H1 (cell line): ENCODE measurements at regions not wholly inside any gene's neighbourhood (a gene's known extent, or its start where the extent isn't known, plus 50 kb on each side); places are given as distances from the start of the nearest gene placed in this dataset.

Experiments used
- CTCF ChIA-PET: fragments of 300-600 bp; sonication (Branson Sonifier 250); formaldehyde crosslinking; loops from one replicate; lab custom pipeline; 2021; ENCODE audit not compliant: partially characterized antibody; lab: Charles Lee
- POLR2A ChIA-PET: fragments of 300-600 bp; sonication (Branson Sonifier 250); formaldehyde crosslinking; loops from one replicate; lab custom pipeline; 2021; ENCODE audit warnings: inconsistent platforms; ENCODE audit not compliant: partially characterized antibody; lab: Charles Lee
- DNase-seq, 2 experiments: peaks; one replicate each; pipeline versions ENCODE4 v3.0.0 to v3.0.0-alpha.2; 2010 to 2022; ENCODE audit warnings: low spot score in 2 of 2, low read depth in 1 of 2, mixed read lengths in 1 of 2
- FAIRE-seq: peaks from 2 replicates; lab custom pipeline; 2011; peaks lifted over from hg19 to GRCh38; lab: Jason Lieb, UNC
- H2AFZ ChIP-seq: 2 replicates; pipeline ENCODE4 v1.8.1; 2012; ENCODE audit warnings: low read length, inconsistent platforms
- H2AK5ac ChIP-seq: 2 replicates; pipeline ENCODE4 v1.6.1; 2013; ENCODE audit warnings: low read depth, low read length
- H2BK120ac ChIP-seq: replicated peaks from 2 replicates; pipeline ENCODE3; 2013; ENCODE audit warnings: low read depth, low read length, inconsistent platforms
- H2BK12ac ChIP-seq: 2 replicates; pipeline ENCODE4 v1.6.1; 2013; ENCODE audit warnings: low read depth, low read length
- H2BK15ac ChIP-seq: 2 replicates; pipeline ENCODE4 v1.6.1; 2013; ENCODE audit warnings: low read length
- H2BK20ac ChIP-seq: 2 replicates; pipeline ENCODE4 v1.6.1; 2013; ENCODE audit warnings: low read length
- H2BK5ac ChIP-seq: 2 replicates; pipeline ENCODE4 v1.6.1; 2013; ENCODE audit warnings: low read depth, low read length
- H3K14ac ChIP-seq: 2 replicates; pipeline ENCODE4 v1.6.1; 2013; ENCODE audit warnings: inconsistent platforms; ENCODE audit not compliant: insufficient read length
- H3K18ac ChIP-seq: 2 replicates; pipeline ENCODE4 v1.6.1; 2013; ENCODE audit warnings: low read length; ENCODE audit errors: extremely low read depth
- H3K23ac ChIP-seq: 2 replicates; pipeline ENCODE4 v1.6.1; 2013; ENCODE audit warnings: inconsistent platforms; ENCODE audit not compliant: insufficient read length
- H3K23me2 ChIP-seq: 2 replicates; pipeline ENCODE4 v1.6.1; 2013; ENCODE audit warnings: low read depth, low read length
- H3K27ac ChIP-seq: 2 replicates; pipeline ENCODE4 v1.6.1; 2011; ENCODE audit warnings: low read depth, low read length, inconsistent platforms
- H3K27me3 ChIP-seq, 4 experiments: replicated peaks in 1 of 4; 1 replicate in 1 of 4; 2 replicates in 3 of 4; pipeline versions ENCODE4 v1.6.1 to v1.8.1; 2011 to 2013; ENCODE audit warnings: low read length in 3 of 4, mild to moderate bottlenecking in 3 of 4, inconsistent platforms in 2 of 4, mixed read lengths in 2 of 4, moderate library complexity in 1 of 4; ENCODE audit not compliant: control insufficient read depth in 3 of 4, insufficient read depth in 3 of 4; ENCODE audit errors: extremely low read depth in 1 of 4
- H3K36me3 ChIP-seq, 4 experiments: 2 replicates each; pipeline versions ENCODE4 v1.6.1 to v1.8.1; 2011 to 2013; ENCODE audit warnings: mild to moderate bottlenecking in 4 of 4, low read length in 3 of 4, moderate library complexity in 2 of 4, control low read depth in 1 of 4, inconsistent platforms in 1 of 4; ENCODE audit not compliant: insufficient read depth in 4 of 4, control insufficient read depth in 2 of 4
- H3K4ac ChIP-seq: replicated peaks from 2 replicates; pipeline ENCODE3; 2013; ENCODE audit warnings: low read length, low read depth, mixed read lengths, inconsistent platforms; ENCODE audit not compliant: insufficient read length
- H3K4me1 ChIP-seq, 4 experiments: replicated peaks in 1 of 4; 1 replicate in 1 of 4; 2 replicates in 3 of 4; pipeline versions ENCODE4 v1.6.1 to v1.8.1; 2011 to 2013; ENCODE audit warnings: low read length in 3 of 4, inconsistent platforms in 2 of 4, mixed read lengths in 1 of 4; ENCODE audit not compliant: insufficient read depth in 4 of 4, control insufficient read depth in 3 of 4
- H3K4me2 ChIP-seq, 2 experiments: 2 replicates each; pipeline versions ENCODE4 v1.6.1 to v1.8.1; 2011 to 2013; ENCODE audit warnings: low read depth in 2 of 2, low read length in 2 of 2, control low read depth in 1 of 2, inconsistent platforms in 1 of 2, mild to moderate bottlenecking in 1 of 2; ENCODE audit not compliant: insufficient read depth in 1 of 2
- H3K4me3 ChIP-seq, 4 experiments: fragments of 200-600, 300-600 bp in 1 of 4; sonication (generic), shearing (Covaris generic), sonication (Bioruptor Twin) in 1 of 4; 2 replicates each; pipeline versions ENCODE4 v1.5.1 to v1.8.1; 2011 to 2016; ENCODE audit warnings: low read length in 4 of 4, low read depth in 3 of 4, control low read depth in 2 of 4, inconsistent platforms in 2 of 4, mild to moderate bottlenecking in 2 of 4, mixed read lengths in 1 of 4, moderate library complexity in 1 of 4; ENCODE audit not compliant: insufficient read depth in 2 of 4; ENCODE audit errors: extremely low read depth in 1 of 4
- H3K56ac ChIP-seq: replicated peaks from 2 replicates; pipeline ENCODE3; 2013; ENCODE audit warnings: low read depth, mild to moderate bottlenecking, mixed read lengths, low read length, inconsistent platforms; ENCODE audit not compliant: insufficient read length
- H3K79me1 ChIP-seq: 2 replicates; pipeline ENCODE4 v1.6.1; 2013; ENCODE audit warnings: low read depth, low read length, control low read depth
- H3K79me2 ChIP-seq, 2 experiments: 2 replicates each; pipeline versions ENCODE4 v1.6.1 to v1.8.1; 2012 to 2013; ENCODE audit warnings: low read length in 2 of 2, mild to moderate bottlenecking in 2 of 2, inconsistent platforms in 1 of 2; ENCODE audit not compliant: insufficient read depth in 2 of 2, control insufficient read depth in 1 of 2
- H3K9ac ChIP-seq, 4 experiments: replicated peaks in 1 of 4; 1 replicate in 1 of 4; 2 replicates in 3 of 4; pipeline versions ENCODE4 v1.6.1 to v1.8.1; 2011 to 2013; ENCODE audit warnings: low read depth in 3 of 4, low read length in 3 of 4, control low read depth in 2 of 4, mild to moderate bottlenecking in 2 of 4, moderate library complexity in 2 of 4, inconsistent platforms in 1 of 4; ENCODE audit errors: extremely low read depth in 1 of 4
- H3K9me3 ChIP-seq, 2 experiments: 2 replicates each; pipeline versions ENCODE4 v1.6.1 to v1.8.1; 2012 to 2013; ENCODE audit warnings: mild to moderate bottlenecking in 2 of 2, moderate library complexity in 2 of 2, control low read depth in 1 of 2, inconsistent platforms in 1 of 2, low read depth in 1 of 2, low read length in 1 of 2, mixed read lengths in 1 of 2; ENCODE audit not compliant: insufficient read depth in 2 of 2
- H4K20me1 ChIP-seq, 2 experiments: replicated peaks in 1 of 2; 2 replicates each; pipeline versions ENCODE3 to v1.8.1; 2011 to 2013; ENCODE audit warnings: inconsistent platforms in 2 of 2, low read length in 2 of 2, mild to moderate bottlenecking in 1 of 2; ENCODE audit not compliant: insufficient read depth in 2 of 2, control insufficient read depth in 1 of 2
- H4K5ac ChIP-seq: 2 replicates; pipeline ENCODE4 v1.6.1; 2013; ENCODE audit warnings: low read length, low read depth, mixed read lengths, inconsistent platforms; ENCODE audit not compliant: insufficient read length
- H4K8ac ChIP-seq: 2 replicates; pipeline ENCODE4 v1.8.0; 2013; ENCODE audit warnings: mild to moderate bottlenecking, moderate library complexity, low read length, inconsistent platforms; ENCODE audit not compliant: insufficient read depth; ENCODE audit errors: extremely low read depth
- H4K91ac ChIP-seq: replicated peaks from 2 replicates; pipeline ENCODE3; 2013; ENCODE audit warnings: low read length, mixed read lengths, inconsistent platforms; ENCODE audit not compliant: insufficient read length
- MAX ChIP-seq: IDR thresholded peaks from 2 replicates; pipeline ENCODE4 v1.6.1; 2012; ENCODE audit warnings: inconsistent platforms
- POLR2A ChIP-seq, 2 experiments: IDR thresholded peaks; 1 replicate in 1 of 2; 2 replicates in 1 of 2; pipeline ENCODE4 v1.6.1; 2011; ENCODE audit warnings: low read depth in 2 of 2, low read length in 2 of 2, mild to moderate bottlenecking in 2 of 2; ENCODE audit errors: control extremely low read depth in 1 of 2
- RNF2 ChIP-seq: fragments of 200-900, 300-1000 bp; sonication (generic); IDR thresholded peaks from 2 replicates; pipeline ENCODE4 v1.7.1; 2016; ENCODE audit warnings: borderline replicate concordance, low read depth, mild to moderate bottlenecking, antibody characterized with exemption, low read length; ENCODE audit not compliant: poor library complexity, severe bottlenecking; ENCODE audit errors: missing control alignments
- SIRT6 ChIP-seq: IDR thresholded peaks from one replicate; pipeline ENCODE4 v1.7.1; 2012; ENCODE audit warnings: low read length, inconsistent platforms
- SIX5 ChIP-seq: IDR thresholded peaks from 2 replicates; pipeline ENCODE4 v1.6.1; 2011; ENCODE audit warnings: mild to moderate bottlenecking, low read depth, low read length
- SRF ChIP-seq: IDR thresholded peaks from 2 replicates; pipeline ENCODE4 v1.6.1; 2011; ENCODE audit warnings: mild to moderate bottlenecking, low read depth, low read length, moderate library complexity
- TAF1 ChIP-seq: IDR thresholded peaks from 2 replicates; pipeline ENCODE4 v1.6.1; 2011; ENCODE audit warnings: mild to moderate bottlenecking, low read depth, low read length
- ZNF274 ChIP-seq: IDR thresholded peaks from 2 replicates; pipeline ENCODE4 v1.7.0; 2012; ENCODE audit warnings: low read length, borderline replicate concordance; ENCODE audit errors: extremely low read depth
- WGBS, 2 experiments: shearing (Covaris generic) in 1 of 2; methylation state at CpG; one replicate each; pipeline versions ENCODE4 v1.1.6 to v1.1.7; 2013 to 2015; ENCODE audit warnings: low lambda C conversion rate in 2 of 2, mixed read lengths in 2 of 2, inconsistent platforms in 1 of 2, low coverage in 1 of 2, missing lambda C conversion rate in 1 of 2; ENCODE audit not compliant: insufficient replicate concordance in 2 of 2, insufficient coverage in 1 of 2, insufficient read length in 1 of 2; ENCODE audit errors: extremely low coverage in 1 of 2, missing lambda C conversion rate in 1 of 2; 5-methylcytosine and 5-hydroxymethylcytosine counted together

GRCh38 chr10:78577712-78578111 lies 491.1 kb upstream of the ZMIZ1 start:
- no peak for TF ChIP-seq MAX
- no peak for TF ChIP-seq SRF
- no peak for TF ChIP-seq POLR2A (IDR thresholded peaks at IDR 0.05; ENCODE audit: control extremely low read depth in 1 of 2, low read depth in 2 of 2, low read length in 2 of 2)
- no peak for TF ChIP-seq SIX5
- TF ChIP-seq SIRT6, result no peak
- TF ChIP-seq ZNF274, result no peak
- no peak for TF ChIP-seq RNF2
- TF ChIP-seq TAF1, result no peak
- H3K9ac ChIP-seq, result no peak overlapping the region
- H3K79me1 ChIP-seq, result no peaks in the 10 kb centered on the region
- H2BK12ac ChIP-seq, result no peak overlapping the region
- no peaks in the 10 kb centered on the region for H3K79me2 ChIP-seq
- FAIRE-seq (no peak), DNase-seq (no peak)
- H3K18ac ChIP-seq, result no peak overlapping the region
- no peak overlapping the region for H3K23ac ChIP-seq
- CTCF ChIA-PET, result interaction anchor here (0.7 kb wide), 1 partner anchor 233 kb away, joined by 3 read pairs; no protein-coding TSS in a partner anchor
- H4K91ac ChIP-seq, result no peak overlapping the region
- no peaks in the 10 kb centered on the region for H3K4me1 ChIP-seq
- 0 out of 2 replicates have a peak overlapping the region, but pooled peaks have one; percentile 59 for H2AFZ ChIP-seq
- no peak overlapping the region for H3K4me2 ChIP-seq
- no peak overlapping the region for H4K8ac ChIP-seq
- no peak overlapping the region for H4K5ac ChIP-seq
- H3K36me3 ChIP-seq, result no peaks in the 10 kb centered on the region
- 97% methylated on average over 2 of the region's 5 CpGs; no CpG with 5 or more reads in 1 of the 2 experiments for WGBS, 2 experiments
- 0 out of 7 replicates have a peak, but pooled peaks cover 0 to 3% (median 0%) of the 10 kb centered on the region in 4 experiments for H3K27me3 ChIP-seq
- no peak overlapping the region for H3K4me3 ChIP-seq
- no peak overlapping the region for H3K56ac ChIP-seq
- no peak overlapping the region for H2BK120ac ChIP-seq
- H3K9me3 ChIP-seq, result no peaks in the 10 kb centered on the region
- H3K14ac ChIP-seq, result no peak overlapping the region
- H3K23me2 ChIP-seq, result no peaks in the 10 kb centered on the region
- H2BK5ac ChIP-seq, result no peak overlapping the region
- no peak overlapping the region for H3K27ac ChIP-seq
- H3K4ac ChIP-seq, result no peak overlapping the region
- POLR2A ChIA-PET, result no interaction called here
- H2BK20ac ChIP-seq, result no peak overlapping the region
- no peaks in the 10 kb centered on the region for H4K20me1 ChIP-seq
- H2AK5ac ChIP-seq, result no peak overlapping the region
- H2BK15ac ChIP-seq, result no peak overlapping the region
